ENCODE measurements at regions not wholly inside any gene's neighbourhood (a gene's known extent, or its start where the extent isn't known, plus 50 kb on each side); places are given as distances from the start of the nearest gene placed in this dataset.

GRCh38 chr2:128735296-128735960 lies 416.8 kb upstream of the HS6ST1 start:
- TF ChIP-seq CTCF (IDR thresholded peaks at IDR 0.05 in 4 of 5, conservative IDR thresholded peaks at IDR 0.05 in 1 of 5): no peak
- TF ChIP-seq POLR2A (IDR thresholded peaks at IDR 0.05): no peak
